ENCODE measurements at regions not wholly inside any gene's neighbourhood (a gene's known extent, or its start where the extent isn't known, plus 50 kb on each side); places are given as distances from the start of the nearest gene placed in this dataset.
"Not testable (repeated sequence)": the region's sequence is repeated elsewhere in the genome, so short reads cannot be mapped to it uniquely, and the experiment has no call there.

GRCh38 chr7:152541892-152542291 is 106.1 kb upstream of the KMT2C start:
- no peak for DNase-seq (ENCODE audit: low spot score)

- DNase-seq (ENCODE audit: low spot score) = not testable (repeated sequence)
These were observed 103.3 kb upstream of the KMT2C start for GRCh38 chr7:152539190-152539495.

GRCh38 chr7:152538346-152539189 is 102.8 kb upstream of the KMT2C start:
- DNase-seq (ENCODE audit: low spot score) = not testable (repeated sequence)

GRCh38 chr7:152537639-152538038 is 101.8 kb upstream of the KMT2C start:
- no peak for DNase-seq (ENCODE audit: low spot score)

- no peak for DNase-seq (ENCODE audit: low spot score)
These were observed 92.8 kb upstream of the KMT2C start for GRCh38 chr7:152528612-152529011.

GRCh38 chr7:152527610-152528032 is 91.8 kb upstream of the KMT2C start:
- no peak for DNase-seq (ENCODE audit: low spot score)

- DNase-seq (ENCODE audit: low spot score) = no peak
These were observed 88.1 kb upstream of the KMT2C start for GRCh38 chr7:152523916-152524315.

- no peak for DNase-seq (ENCODE audit: low spot score)
These were observed 86.8 kb upstream of the KMT2C start for GRCh38 chr7:152522571-152523067.

GRCh38 chr7:152521420-152522337 is 85.9 kb upstream of the KMT2C start:
- DNase-seq (ENCODE audit: low spot score) = peak; percentile 77

- DNase-seq (ENCODE audit: low spot score) = no peak
These were observed 85.1 kb upstream of the KMT2C start for GRCh38 chr7:152520861-152521302.

- no peak for DNase-seq (ENCODE audit: low spot score)
These were observed 83.5 kb upstream of the KMT2C start for GRCh38 chr7:152519290-152519689.

GRCh38 chr7:152516216-152516615 is 80.4 kb upstream of the KMT2C start:
- no peak for DNase-seq (ENCODE audit: low spot score)

GRCh38 chr7:152515266-152515950 is 79.6 kb upstream of the KMT2C start:
- DNase-seq (ENCODE audit: low spot score) = not testable (repeated sequence)

GRCh38 chr7:152514771-152515105 is 78.9 kb upstream of the KMT2C start:
- no peak for DNase-seq (ENCODE audit: low spot score)

GRCh38 chr7:152513861-152514770 is 78.3 kb upstream of the KMT2C start:
- DNase-seq (ENCODE audit: low spot score) = no peak

- DNase-seq (ENCODE audit: low spot score) = no peak
These were observed 76.9 kb upstream of the KMT2C start for GRCh38 chr7:152512706-152513105.

GRCh38 chr7:152511736-152512135 is 75.9 kb upstream of the KMT2C start:
- DNase-seq (ENCODE audit: low spot score) = no peak

GRCh38 chr7:152508701-152509100 is 72.9 kb upstream of the KMT2C start:
- DNase-seq (ENCODE audit: low spot score) = no peak

GRCh38 chr7:152505606-152506005 is 69.8 kb upstream of the KMT2C start:
- no peak for DNase-seq (ENCODE audit: low spot score)

GRCh38 chr7:152504816-152505215 is 69.0 kb upstream of the KMT2C start:
- no peak for DNase-seq (ENCODE audit: low spot score)

- no peak for DNase-seq (ENCODE audit: low spot score)
These were observed 68.6 kb upstream of the KMT2C start for GRCh38 chr7:152504367-152504766.

Data from LoVo (cell line).